KMS-11 (cell line): ENCODE measurements at regions not wholly inside any gene's neighbourhood (a gene's known extent, or its start where the extent isn't known, plus 50 kb on each side); places are given as distances from the start of the nearest gene placed in this dataset.

ENCODE experiments used
- H2AFZ ChIP-seq: fragments of 200-600 bp; sonication (generic); 2 replicates; pipeline ENCODE4 v1.6.1; 2016; ENCODE audit warnings: antibody characterized with exemption, mixed run types, low read depth
- H3K27ac ChIP-seq: fragments of 200-600 bp; sonication (generic); 2 replicates; pipeline ENCODE4 v1.6.1; 2016; ENCODE audit warnings: mild to moderate bottlenecking, mixed run types
- H3K27me3 ChIP-seq: fragments of 200-600 bp; sonication (generic); 2 replicates; pipeline ENCODE4 v1.6.1; 2017; ENCODE audit warnings: mild to moderate bottlenecking, low read depth, mixed run types, moderate library complexity; ENCODE audit not compliant: insufficient read depth
- H3K36me3 ChIP-seq: fragments of 200-600 bp; sonication (generic); 2 replicates; pipeline ENCODE4 v1.6.1; 2017; ENCODE audit warnings: mild to moderate bottlenecking, mixed run types; ENCODE audit not compliant: insufficient read depth
- H3K4me1 ChIP-seq: fragments of 200-600 bp; sonication (generic); 2 replicates; pipeline ENCODE4 v1.6.1; 2016; ENCODE audit warnings: mild to moderate bottlenecking, low read depth, mixed run types; ENCODE audit not compliant: poor library complexity, severe bottlenecking
- H3K4me2 ChIP-seq: fragments of 200-600 bp; sonication (generic); 2 replicates; pipeline ENCODE4 v1.7.0; 2016; ENCODE audit warnings: mild to moderate bottlenecking, mixed run types
- H3K4me3 ChIP-seq: fragments of 200-600 bp; sonication (generic); IDR thresholded peaks from 2 replicates; pipeline ENCODE4 v1.6.1; 2017; ENCODE audit warnings: low read depth, low read length, mixed read lengths; ENCODE audit not compliant: insufficient read depth
- H3K79me2 ChIP-seq: fragments of 200-600 bp; sonication (generic); 2 replicates; pipeline ENCODE4 v1.6.1; 2016; ENCODE audit warnings: low read depth, mixed run types; ENCODE audit not compliant: insufficient read depth
- H3K9ac ChIP-seq: fragments of 200-600 bp; sonication (generic); 2 replicates; pipeline ENCODE4 v1.6.1; 2016; ENCODE audit warnings: mild to moderate bottlenecking, mixed run types
- H4K20me1 ChIP-seq: fragments of 200-600 bp; sonication (generic); 2 replicates; pipeline ENCODE4 v1.6.1; 2016; ENCODE audit warnings: mild to moderate bottlenecking, mixed run types; ENCODE audit not compliant: insufficient read depth
- CTCF ChIP-seq: fragments of 200-600 bp; sonication (generic); conservative IDR thresholded peaks from 2 replicates; pipeline ENCODE4 v1.6.1; 2017; ENCODE audit warnings: low read depth, mild to moderate bottlenecking, antibody characterized with exemption, low read length, moderate library complexity, mixed read lengths

- no peaks in the 10 kb centered on the region for H3K27me3 ChIP-seq
- H3K4me3 ChIP-seq: no peak overlapping the region
- no peak overlapping the region for H3K4me2 ChIP-seq
- no peaks in the 10 kb centered on the region for H4K20me1 ChIP-seq
- TF ChIP-seq CTCF: no peak
- H3K36me3 ChIP-seq: no peaks in the 10 kb centered on the region
- H2AFZ ChIP-seq: no peak overlapping the region
- H3K79me2 ChIP-seq: no peaks in the 10 kb centered on the region
- no peak overlapping the region for H3K27ac ChIP-seq
- H3K4me1 ChIP-seq: no peaks in the 10 kb centered on the region
- no peak overlapping the region for H3K9ac ChIP-seq
Measured at GRCh38 chr10:44284198-44285084, 100.5 kb downstream of the CXCL12 start.

GRCh38 chr10:44282626-44283300, 102.1 kb downstream of the CXCL12 start:
- H2AFZ ChIP-seq: no peak overlapping the region
- no peaks in the 10 kb centered on the region for H3K27me3 ChIP-seq
- no peaks in the 10 kb centered on the region for H3K79me2 ChIP-seq
- no peak overlapping the region for H3K4me2 ChIP-seq
- H3K4me1 ChIP-seq: no peaks in the 10 kb centered on the region
- H3K4me3 ChIP-seq: no peak overlapping the region
- H3K36me3 ChIP-seq: no peaks in the 10 kb centered on the region
- H3K27ac ChIP-seq: no peak overlapping the region
- H4K20me1 ChIP-seq: no peaks in the 10 kb centered on the region
- H3K9ac ChIP-seq: no peak overlapping the region
- no peak for TF ChIP-seq CTCF

GRCh38 chr10:44281662-44282061, 103.2 kb downstream of the CXCL12 start:
- no peak for TF ChIP-seq CTCF
- Histone ChIP-seq H3K36me3 (no peaks in the 10 kb centered on the region), H3K4me2 (no peak overlapping the region), H3K4me3 (no peak overlapping the region), H3K27ac (no peak overlapping the region), H3K27me3 (no peaks in the 10 kb centered on the region), H2AFZ (no peak overlapping the region), H4K20me1 (no peaks in the 10 kb centered on the region), H3K9ac (no peak overlapping the region), H3K79me2 (no peaks in the 10 kb centered on the region), H3K4me1 (no peaks in the 10 kb centered on the region)

- Histone ChIP-seq H4K20me1 (no peaks in the 10 kb centered on the region), H3K4me2 (no peak overlapping the region), H2AFZ (no peak overlapping the region), H3K79me2 (no peaks in the 10 kb centered on the region), H3K9ac (no peak overlapping the region), H3K27me3 (no peaks in the 10 kb centered on the region), H3K36me3 (no peaks in the 10 kb centered on the region), H3K4me1 (no peaks in the 10 kb centered on the region), H3K27ac (no peak overlapping the region), H3K4me3 (no peak overlapping the region)
- TF ChIP-seq CTCF: no peak
Measured at GRCh38 chr10:44281089-44281613, 103.7 kb downstream of the CXCL12 start.
